Duodenal mucosa (tissue), 2 donors: ENCODE measurements at regions not wholly inside any gene's neighbourhood (a gene's known extent, or its start where the extent isn't known, plus 50 kb on each side); places are given as distances from the start of the nearest gene placed in this dataset.

Experiments used
- H3K27ac ChIP-seq: one replicate; pipeline ENCODE4 v1.7.0; 2013; ENCODE audit warnings: low read depth, low read length
- H3K27me3 ChIP-seq, 2 donors: one replicate each; pipeline ENCODE4 v1.7.0; 2013; ENCODE audit warnings: low read length in 2 of 2, control low read depth in 1 of 2; ENCODE audit not compliant: insufficient read depth in 2 of 2, control insufficient read depth in 1 of 2
- H3K36me3 ChIP-seq, 2 donors: one replicate each; pipeline ENCODE4 v1.7.0; 2013; ENCODE audit warnings: low read length in 2 of 2, control low read depth in 1 of 2; ENCODE audit not compliant: insufficient read depth in 2 of 2, control insufficient read depth in 1 of 2
- H3K4me1 ChIP-seq, 2 donors: one replicate each; pipeline ENCODE4 v1.7.0; 2013; ENCODE audit warnings: low read length in 2 of 2, control low read depth in 1 of 2; ENCODE audit not compliant: insufficient read depth in 2 of 2, control insufficient read depth in 1 of 2
- H3K4me3 ChIP-seq, 2 donors: one replicate each; pipeline ENCODE4 v1.7.0; 2013; ENCODE audit warnings: low read length in 2 of 2, low read depth in 1 of 2
- H3K9ac ChIP-seq, 2 donors: one replicate each; pipeline ENCODE4 v1.7.0; 2013; ENCODE audit warnings: low read length in 2 of 2, low read depth in 1 of 2
- H3K9me3 ChIP-seq, 2 donors: one replicate each; pipeline ENCODE4 v1.7.0; 2013; ENCODE audit warnings: low read length in 2 of 2, control low read depth in 1 of 2; ENCODE audit not compliant: control insufficient read depth in 1 of 2

DNA sequence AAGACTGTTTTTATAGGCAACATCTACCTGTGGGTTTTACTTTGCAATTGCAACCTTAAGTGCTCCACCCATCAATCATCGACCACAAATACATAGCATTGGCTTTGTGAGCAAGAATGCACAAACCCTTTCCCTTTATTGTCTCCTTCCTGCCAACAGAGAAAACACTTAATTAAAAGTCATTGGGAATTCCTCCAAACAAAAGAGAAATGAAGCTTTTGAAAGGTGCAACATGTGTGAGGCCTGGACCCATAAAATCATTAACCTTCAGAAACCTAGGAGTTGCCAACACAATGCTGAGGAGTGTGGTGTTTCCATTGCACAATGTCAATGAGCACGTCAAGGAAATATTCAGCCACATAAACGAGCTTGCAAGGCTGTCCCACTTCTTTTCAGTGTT is 223.2 kb downstream of the BLID start:
- Histone ChIP-seq H3K27ac (no peak overlapping the region), H3K4me1 (peaks cover 0 to 4% of the 10 kb centered on the region in 2 donors), H3K4me3 (no peak overlapping the region)

DNA sequence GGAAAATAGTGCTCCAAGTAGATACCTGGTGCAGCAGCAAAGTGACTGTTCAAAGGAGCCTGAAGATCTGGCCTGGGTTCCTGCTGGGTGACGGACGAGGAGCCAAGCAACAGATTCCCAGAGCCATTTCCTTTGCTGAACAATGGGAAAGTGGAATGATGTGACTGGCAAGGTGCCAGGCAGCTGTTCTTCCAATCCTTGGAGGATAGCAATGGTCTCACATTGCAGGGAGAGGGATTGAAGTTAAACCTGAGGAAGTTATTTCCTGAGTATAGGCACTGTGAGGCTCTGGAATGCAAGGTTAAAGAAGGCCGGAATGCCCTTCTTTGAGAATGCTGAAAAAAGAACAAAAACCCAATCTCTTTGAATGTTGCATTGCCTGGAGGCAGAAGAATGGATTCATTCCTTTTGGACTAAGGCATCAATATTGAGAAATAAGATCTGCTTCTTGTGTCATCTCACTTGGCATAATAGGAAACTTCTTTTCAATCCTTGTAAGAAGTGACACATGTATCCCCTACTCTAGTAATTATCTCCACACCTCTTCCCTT is 223.8 kb downstream of the BLID start:
- Histone ChIP-seq H3K9ac (no peak overlapping the region), H3K4me3 (no peak overlapping the region), H3K9me3 (no peaks in the 10 kb centered on the region), H3K36me3 (no peaks in the 10 kb centered on the region), H3K27ac (no peak overlapping the region), H3K27me3 (no peaks in the 10 kb centered on the region), H3K4me1 (peaks cover 0 to 4% of the 10 kb centered on the region in 2 donors)

More for the DNA sequence above, 223.2 kb downstream of the BLID start:
- Histone ChIP-seq H3K9me3 (no peaks in the 10 kb centered on the region), H3K36me3 (no peaks in the 10 kb centered on the region), H3K27me3 (no peaks in the 10 kb centered on the region), H3K9ac (no peak overlapping the region)

DNA sequence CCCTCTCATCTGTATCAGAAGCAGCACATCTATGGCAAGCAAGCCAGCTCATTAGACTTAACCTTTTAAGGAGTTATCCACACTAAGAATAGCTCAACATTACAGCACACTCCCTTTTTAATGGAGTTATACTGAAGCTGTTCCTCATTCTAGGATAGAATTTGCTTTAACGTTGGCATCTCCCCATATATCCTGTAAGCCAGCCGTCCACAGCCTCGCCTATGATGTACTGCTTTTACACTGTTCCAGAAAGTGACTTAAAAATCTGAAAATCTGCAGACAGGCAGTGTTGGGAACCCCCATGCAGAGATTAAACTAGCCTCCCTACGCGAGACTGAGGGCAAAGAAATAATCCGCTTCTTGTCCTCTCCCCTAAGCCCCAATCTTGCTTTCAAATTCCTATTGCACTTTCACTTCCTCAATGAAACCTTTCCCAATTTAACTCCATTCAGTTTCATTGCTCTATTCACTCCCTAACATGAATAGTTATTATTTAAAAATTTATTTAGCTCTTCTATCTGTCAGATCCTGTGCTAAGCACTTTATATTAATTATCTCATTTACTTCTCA is 225.0 kb downstream of the BLID start:
- Histone ChIP-seq H3K4me3 (no peak overlapping the region), H3K27ac (no peak overlapping the region), H3K4me1 (peaks cover 0 to 4% of the 10 kb centered on the region in 2 donors), H3K9me3 (no peaks in the 10 kb centered on the region), H3K36me3 (no peaks in the 10 kb centered on the region), H3K27me3 (no peaks in the 10 kb centered on the region), H3K9ac (no peak overlapping the region)

DNA sequence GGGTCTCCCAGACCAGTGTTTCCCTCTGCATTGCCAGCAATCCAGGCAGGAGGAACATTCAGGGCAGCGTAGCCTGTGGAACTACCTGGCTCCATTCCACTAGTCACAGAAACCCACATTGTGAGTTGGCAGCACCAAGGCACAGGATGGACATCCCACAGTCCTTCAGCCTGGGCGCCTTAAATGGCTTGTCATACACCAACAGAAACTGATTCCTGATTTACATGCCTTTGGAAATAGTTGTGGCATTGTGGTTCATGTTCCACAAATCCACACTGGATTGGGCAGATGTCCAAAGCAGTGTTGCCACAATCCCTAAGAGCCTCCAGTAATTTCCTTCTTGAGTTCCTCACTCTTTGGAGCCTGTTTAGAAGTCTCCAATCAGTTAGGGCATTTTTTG is 225.6 kb downstream of the BLID start:
- H3K27ac ChIP-seq: no peak overlapping the region
- H3K9me3 ChIP-seq: no peaks in the 10 kb centered on the region
- no peaks in the 10 kb centered on the region for H3K27me3 ChIP-seq
- peaks cover 0 to 4% of the 10 kb centered on the region in 2 donors for H3K4me1 ChIP-seq
- no peak overlapping the region for H3K9ac ChIP-seq
- no peak overlapping the region for H3K4me3 ChIP-seq
- no peaks in the 10 kb centered on the region for H3K36me3 ChIP-seq

DNA sequence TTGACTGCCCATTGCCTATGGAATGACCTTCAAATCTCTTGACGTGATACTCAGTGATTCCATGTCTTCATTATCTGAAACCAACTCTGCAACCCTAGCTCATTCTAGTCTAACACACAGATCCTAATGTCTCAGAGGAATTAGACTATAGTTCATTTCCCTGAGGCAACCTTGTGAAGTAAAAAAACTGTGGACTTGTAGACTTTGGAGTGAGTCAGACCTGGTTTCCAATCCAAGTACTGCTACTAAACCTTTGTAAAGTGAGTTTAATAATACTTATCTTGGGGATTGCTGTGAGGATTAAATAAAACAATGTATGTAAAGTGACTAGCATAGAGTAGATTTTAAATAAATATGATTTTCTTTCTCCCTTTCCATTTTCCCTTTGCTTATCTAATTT is 226.1 kb downstream of the BLID start:
- H3K9ac ChIP-seq: no peak overlapping the region
- H3K4me1 ChIP-seq: peaks cover 0 to 4% of the 10 kb centered on the region in 2 donors
- H3K27me3 ChIP-seq: no peaks in the 10 kb centered on the region
- no peak overlapping the region for H3K4me3 ChIP-seq
- H3K9me3 ChIP-seq: no peaks in the 10 kb centered on the region
- no peak overlapping the region for H3K27ac ChIP-seq
- H3K36me3 ChIP-seq: no peaks in the 10 kb centered on the region

DNA sequence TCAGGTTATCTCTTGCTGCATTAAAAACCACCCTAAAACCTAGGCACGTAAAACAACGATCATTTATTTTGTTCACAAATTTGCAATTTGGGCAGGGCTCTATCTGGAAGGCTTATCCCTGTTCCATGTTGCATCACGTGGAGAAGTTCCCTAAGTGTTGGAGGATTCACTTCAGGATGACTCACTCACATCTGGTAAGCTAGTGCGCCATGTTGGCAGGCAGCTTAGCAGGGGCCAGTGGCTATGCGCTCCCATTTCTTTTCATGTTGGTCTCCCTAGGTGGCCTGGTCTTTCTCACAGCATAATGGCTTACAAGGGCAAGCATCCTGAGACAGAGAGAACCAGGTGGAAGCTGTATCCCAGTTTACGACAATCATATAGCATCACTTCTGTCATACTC is 226.8 kb downstream of the BLID start:
- no peaks in the 10 kb centered on the region for H3K9me3 ChIP-seq

DNA sequence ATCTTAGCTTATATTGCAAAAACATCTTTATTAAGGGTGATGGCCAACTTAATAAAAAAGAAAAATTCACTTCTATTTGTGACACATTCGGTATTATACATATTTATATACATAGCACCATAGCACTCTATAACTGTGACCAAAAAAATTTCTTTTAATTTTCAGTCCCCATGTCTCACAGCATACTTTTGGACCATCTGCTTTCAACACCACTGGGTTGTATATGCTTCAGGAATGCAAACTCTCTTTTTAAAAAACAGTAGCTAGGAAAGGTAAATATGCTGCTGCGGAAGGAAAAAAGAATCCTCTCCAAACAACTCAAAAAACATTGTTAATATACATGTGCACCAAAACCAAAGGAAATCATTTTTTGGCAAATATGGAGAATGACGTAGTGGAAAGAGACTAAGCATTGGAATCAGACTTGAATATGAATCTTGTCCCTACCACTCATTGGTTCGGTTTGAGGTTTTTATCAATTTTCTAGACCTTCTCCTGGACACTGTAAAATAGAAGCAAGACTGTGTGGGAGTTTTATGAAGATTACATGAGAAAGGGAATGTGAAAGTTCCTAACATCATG is 227.9 kb downstream of the BLID start:
- Histone ChIP-seq H3K4me1 (peaks cover 0 to 4% of the 10 kb centered on the region in 2 donors), H3K9me3 (no peaks in the 10 kb centered on the region), H3K27ac (no peak overlapping the region)

More for the DNA sequence above, 226.8 kb downstream of the BLID start:
- Histone ChIP-seq H3K27ac (no peak overlapping the region), H3K4me3 (no peak overlapping the region), H3K27me3 (no peaks in the 10 kb centered on the region), H3K4me1 (peaks cover 0 to 4% of the 10 kb centered on the region in 2 donors), H3K36me3 (no peaks in the 10 kb centered on the region), H3K9ac (no peak overlapping the region)

DNA sequence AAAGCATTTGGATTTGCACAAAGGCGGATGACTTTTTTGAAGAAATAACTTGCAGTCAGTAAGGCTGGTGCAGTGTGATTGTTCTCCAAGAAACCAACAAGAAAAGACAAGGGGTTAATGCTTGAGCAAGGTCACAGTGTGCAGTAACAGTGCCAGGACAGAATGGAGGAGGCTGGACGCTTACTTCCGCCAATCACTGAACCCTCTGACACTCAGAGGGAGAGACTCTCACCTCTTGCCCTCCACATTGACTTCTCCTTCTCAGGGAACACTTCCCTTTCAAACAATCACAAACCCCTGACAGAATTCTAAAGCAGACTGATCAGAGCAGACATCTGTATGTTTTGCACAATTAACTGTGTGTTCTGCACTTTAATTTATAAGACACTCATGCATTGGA is 228.4 kb downstream of the BLID start:
- Histone ChIP-seq H3K9ac (no peak overlapping the region), H3K4me1 (peaks cover 0 to 4% of the 10 kb centered on the region in 2 donors), H3K9me3 (no peaks in the 10 kb centered on the region), H3K4me3 (no peak overlapping the region), H3K27ac (no peak overlapping the region), H3K27me3 (no peaks in the 10 kb centered on the region), H3K36me3 (no peaks in the 10 kb centered on the region)

More for the DNA sequence above, 227.9 kb downstream of the BLID start:
- no peaks in the 10 kb centered on the region for H3K27me3 ChIP-seq
- no peaks in the 10 kb centered on the region for H3K36me3 ChIP-seq
- H3K4me3 ChIP-seq: no peak overlapping the region
- H3K9ac ChIP-seq: no peak overlapping the region

DNA sequence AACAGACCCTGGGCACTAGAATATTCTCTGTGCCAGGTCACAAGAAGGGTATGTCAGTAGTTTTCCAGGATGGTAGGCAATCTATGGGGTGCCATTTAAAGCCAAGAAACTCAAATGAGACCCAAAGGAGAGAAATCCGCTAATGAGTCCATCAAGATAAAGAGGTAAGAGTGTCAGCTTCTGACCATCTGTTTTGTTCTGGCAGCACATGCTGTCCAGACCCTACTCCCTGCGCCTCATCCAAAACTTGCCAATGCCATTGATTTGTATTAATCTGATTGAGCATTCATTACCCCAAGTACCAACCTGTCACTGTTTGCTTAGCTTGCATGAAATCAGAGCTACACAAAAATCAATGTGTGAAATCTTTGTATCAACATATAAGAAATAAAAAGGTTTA is 229.0 kb downstream of the BLID start:
- Histone ChIP-seq H3K9ac (no peak overlapping the region), H3K36me3 (no peaks in the 10 kb centered on the region), H3K4me3 (no peak overlapping the region), H3K9me3 (no peaks in the 10 kb centered on the region), H3K27ac (no peak overlapping the region), H3K27me3 (no peaks in the 10 kb centered on the region), H3K4me1 (peaks cover 0 to 4% of the 10 kb centered on the region in 2 donors)

DNA sequence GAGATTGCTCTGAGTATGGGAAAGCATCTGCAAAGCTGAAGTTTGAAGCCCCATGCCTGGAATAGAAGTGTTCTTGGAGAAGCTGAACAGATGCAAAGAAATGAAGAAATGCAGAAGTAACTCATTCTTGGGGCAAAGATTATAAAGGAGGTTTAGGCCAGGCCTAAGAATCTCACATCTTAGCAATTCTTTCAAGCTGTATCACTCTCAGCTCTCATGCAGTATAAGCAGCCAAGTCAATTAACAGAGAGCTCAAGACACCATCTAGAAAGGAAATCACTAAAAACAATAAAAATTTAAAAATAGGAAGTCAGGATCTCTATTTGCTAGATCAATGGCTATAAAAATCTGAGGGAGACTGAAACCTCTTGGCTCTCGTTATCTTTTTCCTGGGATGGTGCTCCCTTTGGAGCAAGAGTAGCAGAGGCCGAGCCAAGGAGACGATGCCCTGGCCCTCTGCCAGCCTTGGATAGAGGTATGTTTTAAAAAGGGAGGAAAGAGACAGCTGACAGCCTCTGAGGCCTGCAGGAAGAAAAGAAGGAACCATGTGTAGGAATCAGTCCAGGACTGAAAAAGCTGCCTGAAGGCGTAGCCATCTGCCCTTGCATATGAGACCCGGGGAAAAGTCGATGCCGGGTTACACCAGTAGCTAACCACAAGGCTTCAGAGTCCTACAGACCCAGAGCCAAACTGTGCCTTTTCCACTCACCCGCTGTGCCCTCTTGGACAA is 229.8 kb downstream of the BLID start:
- no peak overlapping the region for H3K9ac ChIP-seq
- H3K9me3 ChIP-seq: no peaks in the 10 kb centered on the region
- H3K36me3 ChIP-seq: no peaks in the 10 kb centered on the region
- H3K4me1 ChIP-seq: peaks cover 0 to 4% of the 10 kb centered on the region in 2 donors
- H3K27ac ChIP-seq: no peak overlapping the region
- H3K27me3 ChIP-seq: no peaks in the 10 kb centered on the region
- no peak overlapping the region for H3K4me3 ChIP-seq
